GM18951 (cell line): ENCODE measurements at regions not wholly inside any gene's neighbourhood (a gene's known extent, or its start where the extent isn't known, plus 50 kb on each side); places are given as distances from the start of the nearest gene placed in this dataset.
"Not testable (repeated sequence)": the region's sequence is repeated elsewhere in the genome, so short reads cannot be mapped to it uniquely, and the experiment has no call there.

Experiments used
- in situ Hi-C: fragments of 300-500 bp; cut with MboI; formaldehyde crosslinking; loops from one replicate; pipeline ENCODE4 v1.12.0; 2022; ENCODE audit warnings: low sequenced_read_pairs, mixed read lengths, inconsistent platforms; ENCODE audit not compliant: unreplicated experiment

DNA sequence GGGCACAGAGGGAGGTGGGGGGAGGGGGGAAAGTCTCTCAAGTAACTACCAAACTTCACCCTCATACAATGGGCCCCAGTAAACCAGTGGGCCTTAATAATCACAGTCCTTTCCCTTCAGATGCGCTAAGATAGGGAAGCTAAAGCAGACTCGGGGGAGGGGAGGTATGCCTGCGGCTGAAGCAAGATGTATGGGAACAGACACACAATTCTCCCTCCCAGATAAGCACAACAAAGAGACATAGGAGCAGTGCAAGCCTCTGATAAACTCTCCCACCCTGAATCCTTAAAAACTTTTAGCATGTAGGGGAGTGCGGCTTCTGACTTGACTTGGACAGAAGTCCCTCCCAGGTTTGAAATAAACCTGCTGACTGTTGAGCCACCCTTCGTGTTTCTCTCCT, 54.7 kb downstream of the PROP1 start:
- in situ Hi-C loops = loop anchor here (10.0 kb wide), 1 partner anchor 1747 kb away; no protein-coding TSS in a partner anchor

DNA sequence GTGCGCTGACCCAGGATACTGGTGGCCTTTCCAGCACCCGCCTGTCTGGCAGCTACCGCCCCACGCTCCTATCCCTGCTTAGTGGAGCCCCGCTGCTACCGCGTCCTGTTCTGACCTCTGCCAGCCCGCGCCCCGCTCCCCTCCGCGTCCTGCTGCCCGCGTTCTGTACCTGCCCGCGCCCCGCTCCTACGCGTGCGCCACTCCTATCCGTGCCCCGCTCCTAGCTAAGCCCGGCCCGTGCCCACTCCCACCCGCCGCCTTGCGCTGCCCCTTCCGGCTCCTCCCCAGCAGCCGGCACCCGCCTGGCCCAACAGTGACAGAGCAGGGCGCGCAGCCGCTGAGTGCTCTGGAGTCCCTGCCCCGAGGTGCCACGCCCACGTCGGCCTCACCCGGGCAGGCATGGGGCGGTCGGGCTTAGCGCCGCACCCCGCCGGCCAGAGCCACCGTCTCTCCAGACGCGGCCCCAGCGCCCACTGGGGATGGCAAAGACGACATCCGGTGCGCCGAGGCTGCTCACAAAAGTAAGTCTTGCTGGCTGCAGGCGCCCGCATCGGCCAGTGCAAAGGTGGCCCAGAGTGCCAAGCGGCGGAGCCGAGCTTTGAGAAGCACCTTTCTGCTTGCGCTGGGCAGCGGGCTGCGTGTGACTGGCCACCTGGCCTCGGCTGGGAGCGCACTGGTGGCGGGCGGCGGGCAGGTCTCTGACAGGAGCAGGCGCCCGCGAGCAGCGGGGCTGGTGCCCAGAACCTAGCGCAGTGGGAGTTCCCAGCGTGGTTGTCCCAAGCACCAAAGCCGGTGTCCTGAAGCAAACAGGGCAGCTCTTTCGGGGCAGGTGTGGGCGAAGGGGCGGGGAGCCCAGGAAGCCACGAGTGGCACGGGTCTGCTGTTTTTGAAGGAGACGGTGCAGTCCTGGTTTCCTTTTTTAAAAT, 56.5 kb downstream of the PROP1 start:
- in situ Hi-C loops = loop anchor here (10.0 kb wide), 1 partner anchor 1745 kb away; no protein-coding TSS in a partner anchor

DNA sequence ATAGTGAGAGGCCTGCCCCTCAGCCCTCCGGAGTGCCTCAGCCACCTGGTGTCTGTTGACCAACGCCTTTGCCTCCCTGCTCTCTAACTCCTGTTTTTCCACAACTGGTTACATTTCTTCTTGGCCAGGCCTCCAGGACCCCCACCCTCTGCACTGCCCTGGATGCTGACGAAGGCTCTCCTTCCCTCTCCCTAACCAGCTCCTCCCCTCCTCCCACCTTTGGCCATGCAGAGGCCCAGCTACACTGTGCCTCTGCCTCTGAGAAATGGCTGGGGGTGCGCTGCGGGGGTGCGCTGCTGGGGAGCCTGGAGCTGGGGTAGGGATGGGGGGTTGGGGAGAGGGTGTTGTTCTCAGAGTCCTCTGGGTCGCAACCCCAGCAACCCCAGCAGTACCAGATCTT, 57.3 kb downstream of the PROP1 start:
- in situ Hi-C loops = not testable (repeated sequence)

DNA sequence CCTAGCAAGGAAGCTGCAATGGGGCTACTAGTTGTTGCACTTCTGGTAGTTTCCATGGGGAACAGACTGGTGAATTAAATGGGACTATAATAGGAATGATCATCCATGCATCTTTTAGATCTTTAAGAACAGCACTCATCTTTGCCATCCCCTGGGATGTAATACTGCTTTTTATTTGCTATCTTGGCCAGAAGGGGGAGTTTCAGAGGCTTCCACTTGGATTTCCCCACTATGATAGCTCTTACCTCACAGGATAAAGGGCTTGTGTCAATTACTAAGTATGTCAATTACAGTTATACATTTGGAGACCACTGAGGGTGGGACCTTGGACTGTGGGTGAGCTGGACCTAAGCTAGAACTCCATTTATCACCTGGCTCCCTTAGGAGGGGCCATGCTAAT, 61.8 kb downstream of the PROP1 start:
- in situ Hi-C loops = not testable (repeated sequence)

DNA sequence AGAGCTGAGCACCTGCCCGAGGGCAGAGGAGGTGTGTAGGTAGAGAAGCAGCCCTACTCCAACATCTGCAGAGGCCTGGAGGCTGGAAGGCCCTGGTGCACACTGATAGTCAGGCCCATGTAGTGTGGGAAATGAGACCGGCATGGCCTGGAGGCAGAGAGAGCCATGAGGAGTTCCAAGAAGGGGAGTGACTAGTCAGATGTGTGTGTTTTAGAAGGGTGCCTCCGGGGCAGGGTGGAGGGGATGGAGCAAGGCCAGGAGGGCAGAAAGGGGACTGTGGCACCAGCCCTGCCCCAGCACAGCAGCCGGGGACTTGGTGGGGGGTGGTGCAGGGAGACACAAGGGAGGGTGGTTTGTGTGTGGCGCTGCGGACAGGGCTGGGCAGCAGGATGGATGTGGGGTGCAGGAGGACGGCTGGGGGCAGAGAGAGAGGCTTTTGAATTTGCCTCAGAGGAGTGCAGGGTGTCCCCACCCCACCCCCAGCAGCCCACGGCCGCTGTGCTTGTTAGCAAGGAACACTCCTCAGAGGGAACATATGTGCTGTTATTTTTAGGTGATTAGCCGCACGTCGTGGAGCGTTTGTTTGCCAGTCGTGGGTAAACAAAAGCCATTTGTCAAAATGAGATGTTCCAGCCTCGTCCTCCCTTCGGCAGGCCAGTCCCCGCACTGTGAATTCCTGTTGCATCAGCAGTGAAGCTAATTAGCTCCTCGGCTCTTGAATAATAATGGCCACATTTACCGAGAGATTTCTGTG, 65.6 kb downstream of the PROP1 start:
- in situ Hi-C loops = not testable (repeated sequence)

DNA sequence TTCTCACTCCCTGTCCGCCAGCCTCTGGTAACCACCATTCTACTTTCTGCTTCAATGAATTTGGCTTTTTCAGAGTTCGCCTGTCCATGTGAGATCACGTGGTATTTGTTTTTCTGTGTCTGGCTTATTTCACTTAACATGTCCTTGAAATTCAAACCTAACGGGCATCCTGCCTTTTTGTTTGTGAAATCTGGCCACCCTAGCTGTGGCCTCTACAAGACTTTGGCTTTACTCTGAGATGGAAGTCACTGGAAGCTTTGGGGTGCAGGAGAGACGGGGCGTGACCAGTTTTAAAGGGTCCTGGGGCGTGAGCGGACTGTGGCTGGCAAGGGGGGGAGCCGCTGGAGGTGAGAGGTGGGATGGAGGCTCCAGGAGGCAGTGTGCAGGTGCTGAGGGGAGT, 66.4 kb downstream of the PROP1 start:
- in situ Hi-C loops = not testable (repeated sequence)

DNA sequence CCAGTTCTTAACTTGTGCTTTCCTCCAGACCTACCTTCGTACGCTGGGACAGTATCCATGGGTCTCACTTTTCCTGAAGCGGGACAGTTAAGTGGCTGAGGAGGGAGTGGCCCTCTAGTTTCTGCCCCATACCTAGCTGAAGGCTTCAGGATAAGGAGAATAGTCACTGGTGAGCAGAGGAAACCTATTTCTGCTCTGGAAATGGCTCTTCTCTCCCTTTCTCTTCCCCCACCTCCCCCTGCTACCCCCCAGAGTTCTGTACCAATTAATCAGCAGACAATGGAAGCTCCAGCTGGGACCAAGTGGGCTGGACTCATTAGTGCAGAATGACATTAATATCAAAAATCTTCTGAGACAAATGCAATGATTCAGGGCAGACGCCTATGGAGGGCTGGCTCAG, 68.5 kb downstream of the PROP1 start:
- in situ Hi-C loops = not testable (repeated sequence)

DNA sequence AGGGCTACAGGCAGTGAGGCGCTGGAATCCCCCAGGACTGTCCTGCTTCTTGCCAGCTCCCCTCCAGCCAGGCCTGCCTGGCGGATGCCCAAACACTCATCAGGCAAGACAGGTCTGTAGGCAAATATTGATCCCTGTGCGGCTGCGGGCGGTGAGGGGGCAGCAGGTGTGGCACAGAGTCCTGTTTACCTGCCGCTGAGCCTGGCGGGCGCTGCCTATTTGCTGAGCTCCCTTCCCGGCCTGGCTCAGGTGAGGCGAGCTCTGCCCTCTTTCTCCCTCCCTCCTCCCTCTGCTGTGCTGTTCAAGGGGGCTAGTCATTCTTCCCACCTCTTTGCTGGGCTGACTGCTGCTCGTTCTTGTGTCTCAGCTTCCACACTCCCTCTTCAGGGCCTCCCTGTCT, 71.5 kb downstream of the PROP1 start:
- in situ Hi-C loops = not testable (repeated sequence)

DNA sequence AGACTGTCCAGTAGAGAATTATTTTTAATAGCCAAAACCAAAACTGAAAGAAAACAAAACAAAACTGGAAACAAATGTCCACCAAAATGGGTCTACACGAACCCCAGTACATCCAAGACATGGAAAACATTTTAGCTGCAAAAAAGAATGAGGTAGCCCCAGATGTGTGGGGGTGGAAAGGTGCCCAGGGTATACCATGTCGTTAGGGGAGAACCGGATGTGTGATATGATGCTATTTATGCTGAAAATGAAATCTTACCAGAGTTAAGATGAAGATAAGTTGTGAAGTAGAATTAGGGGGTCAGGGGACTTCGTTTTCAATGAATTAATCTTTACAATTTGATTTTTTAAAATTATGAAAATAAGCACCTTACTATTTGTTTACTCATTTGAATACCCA, 72.2 kb downstream of the PROP1 start:
- in situ Hi-C loops = not testable (repeated sequence)

DNA sequence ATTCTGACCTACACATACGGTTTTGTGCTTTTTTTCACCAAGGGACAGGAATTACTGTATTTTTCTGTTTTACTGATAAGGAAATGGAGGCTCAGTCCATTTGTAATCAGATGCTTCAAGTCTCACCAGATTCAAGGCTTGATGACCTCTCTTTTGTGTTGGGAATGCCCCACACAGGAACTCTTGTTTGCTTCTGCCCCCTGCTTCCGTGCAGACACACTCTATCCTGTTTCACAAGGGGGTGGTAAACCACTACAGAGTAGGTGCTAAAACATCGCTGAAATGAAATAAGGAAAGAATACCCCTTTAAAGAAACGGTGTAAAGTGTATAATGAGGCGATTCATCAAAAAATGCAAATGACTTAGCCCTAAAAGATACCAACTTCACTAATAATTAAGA, 72.9 kb downstream of the PROP1 start:
- in situ Hi-C loops = not testable (repeated sequence)

DNA sequence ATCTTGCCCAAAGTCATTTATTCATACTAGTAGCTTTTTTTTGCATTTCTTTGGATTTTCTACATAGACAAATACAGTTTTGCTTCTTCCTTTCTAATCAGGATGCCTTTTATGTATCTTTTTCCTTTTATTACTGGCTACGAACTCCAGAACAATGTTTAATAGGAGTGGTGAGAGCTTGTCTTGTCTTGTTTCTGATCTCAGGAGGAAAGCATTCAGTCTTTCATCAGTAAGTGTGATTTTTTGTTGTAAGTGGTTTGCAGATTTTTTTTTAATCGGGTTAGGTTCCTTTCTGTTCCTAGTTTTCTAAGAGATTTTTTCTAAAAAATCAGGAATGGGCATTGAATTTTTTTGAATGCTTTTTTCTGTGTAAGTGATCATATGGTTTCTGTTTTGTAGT, 86.8 kb downstream of the PROP1 start:
- in situ Hi-C loops = not testable (repeated sequence)

DNA sequence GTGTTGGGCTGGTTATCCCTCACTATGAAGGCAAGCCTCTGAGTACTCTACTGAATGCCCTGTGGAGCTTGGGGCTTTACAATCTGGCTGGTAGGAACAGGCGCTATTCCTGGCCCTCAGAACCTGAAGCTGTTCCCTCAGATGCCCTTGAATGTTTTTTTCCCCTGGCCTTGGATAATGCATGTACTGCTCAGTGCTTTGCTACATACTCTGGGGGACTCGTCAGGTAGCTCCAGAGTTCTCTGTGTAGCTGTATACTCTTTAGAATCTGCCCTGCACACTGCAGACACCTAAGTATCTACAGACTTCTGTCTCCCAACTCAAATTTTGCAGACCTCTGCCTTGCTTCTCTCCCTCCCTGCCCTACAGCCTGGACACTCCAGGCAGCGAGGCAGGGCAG, 93.2 kb downstream of the PROP1 start:
- in situ Hi-C loops = not testable (repeated sequence)

DNA sequence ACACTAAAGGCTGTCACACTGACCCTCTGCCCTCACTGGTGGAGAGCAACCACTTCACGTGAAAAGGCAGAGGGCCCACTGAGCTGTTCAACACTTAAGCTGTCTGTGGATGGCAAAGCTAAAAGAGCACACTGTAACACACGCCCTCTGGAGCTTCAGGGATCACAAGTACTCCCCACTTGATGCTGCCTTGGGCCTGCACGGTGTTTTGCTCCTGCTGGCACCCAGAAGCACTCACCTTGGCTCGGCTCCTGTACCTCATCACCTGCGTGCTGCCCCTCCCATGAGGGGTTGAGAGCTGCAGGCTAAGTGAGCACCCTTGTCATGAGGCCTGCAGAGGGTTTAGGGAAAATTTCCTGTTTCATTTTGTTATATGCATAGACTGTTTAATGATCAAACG, 96.0 kb downstream of the PROP1 start:
- in situ Hi-C loops = not testable (repeated sequence)

DNA sequence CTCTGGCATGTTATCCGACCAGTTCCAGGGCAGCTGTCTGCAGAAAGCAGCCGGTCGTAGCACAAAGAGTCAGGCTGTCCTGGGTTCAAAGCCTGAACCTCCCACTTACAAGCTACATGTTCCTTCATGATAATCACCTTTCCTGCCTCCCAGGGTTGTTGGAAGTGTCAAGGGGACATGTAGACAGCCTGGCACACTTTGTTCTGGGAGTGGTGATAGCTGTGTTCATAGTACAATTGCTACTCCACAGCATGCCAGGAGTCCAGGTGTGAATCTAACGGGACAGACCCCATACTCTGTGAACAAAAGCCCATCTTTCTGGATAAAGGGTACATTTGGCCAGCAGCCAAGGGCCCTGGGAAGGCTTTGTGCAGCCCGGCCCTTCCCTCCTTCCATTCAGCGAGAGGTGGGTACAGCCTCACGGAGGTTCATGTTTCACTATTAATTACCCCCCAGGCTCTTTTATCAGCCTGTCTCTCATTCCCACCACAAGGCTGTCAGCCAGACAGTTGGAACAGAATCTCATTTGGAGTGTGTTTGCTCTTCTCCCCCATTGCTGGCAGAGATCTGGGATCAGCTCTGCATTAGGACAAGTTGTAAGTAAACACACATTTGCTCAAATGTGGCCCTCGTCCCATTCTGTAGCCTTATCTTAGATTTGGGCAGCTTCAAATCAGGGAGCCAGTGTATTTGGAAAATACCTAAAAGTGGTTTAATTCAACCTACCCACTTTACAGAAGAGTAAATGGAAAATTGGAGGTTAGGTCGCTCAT, 101.2 kb downstream of the PROP1 start:
- in situ Hi-C loops = not testable (repeated sequence)

DNA sequence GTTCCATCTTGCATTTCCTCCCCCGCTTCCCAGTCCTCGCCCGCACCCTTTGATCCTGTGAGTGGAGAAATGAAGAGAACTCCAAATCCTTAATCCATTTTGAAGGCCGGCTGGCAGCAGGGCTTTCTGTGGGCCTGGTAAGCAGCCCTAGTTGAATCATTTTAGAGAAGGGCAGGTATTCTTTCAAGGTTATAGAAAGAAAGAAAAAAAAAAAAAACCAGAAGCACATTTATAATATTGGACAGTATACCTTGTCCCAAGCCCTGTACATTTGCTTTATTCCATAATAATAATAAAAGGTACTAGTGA, 103.7 kb downstream of the PROP1 start:
- in situ Hi-C loops = not testable (repeated sequence)

DNA sequence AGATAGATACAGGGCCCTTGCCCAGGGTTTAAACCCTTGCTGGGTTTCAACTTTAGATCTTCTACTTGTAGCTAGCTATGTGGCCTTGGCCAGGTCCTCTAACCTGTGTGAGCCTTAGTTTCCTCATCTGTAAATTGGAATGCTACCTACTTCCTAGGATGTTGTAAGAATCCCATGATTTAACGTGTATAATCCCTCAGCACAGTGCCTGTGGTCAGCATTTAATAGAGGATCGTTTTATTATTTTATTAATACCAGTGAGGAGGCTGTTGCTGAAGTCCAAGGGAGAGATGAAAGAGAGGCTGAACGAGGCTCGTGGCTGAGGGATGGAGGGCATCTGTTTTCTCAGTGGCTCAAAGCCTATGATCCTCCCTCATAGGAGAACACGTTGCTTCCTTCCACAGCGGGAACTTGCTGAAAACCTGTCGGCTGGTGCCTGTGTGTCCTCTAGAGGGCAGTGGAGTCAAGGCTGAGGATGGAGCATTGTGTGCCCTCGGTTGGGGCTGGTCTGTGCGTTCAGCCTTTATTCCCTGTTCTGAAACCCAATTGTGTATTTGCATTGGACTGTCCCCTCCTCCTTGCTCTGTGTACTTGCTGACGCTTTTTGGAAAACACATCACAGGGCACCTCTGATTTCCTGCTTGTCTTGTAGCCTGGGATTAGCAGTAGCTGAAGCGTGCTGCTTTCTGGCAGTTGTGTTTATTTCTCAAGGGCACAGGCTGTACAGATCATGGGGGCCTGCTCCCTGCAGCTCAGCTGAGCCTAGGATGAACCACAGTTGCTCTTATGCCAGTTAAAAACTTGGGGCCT, 104.3 kb downstream of the PROP1 start:
- in situ Hi-C loops = not testable (repeated sequence)

DNA sequence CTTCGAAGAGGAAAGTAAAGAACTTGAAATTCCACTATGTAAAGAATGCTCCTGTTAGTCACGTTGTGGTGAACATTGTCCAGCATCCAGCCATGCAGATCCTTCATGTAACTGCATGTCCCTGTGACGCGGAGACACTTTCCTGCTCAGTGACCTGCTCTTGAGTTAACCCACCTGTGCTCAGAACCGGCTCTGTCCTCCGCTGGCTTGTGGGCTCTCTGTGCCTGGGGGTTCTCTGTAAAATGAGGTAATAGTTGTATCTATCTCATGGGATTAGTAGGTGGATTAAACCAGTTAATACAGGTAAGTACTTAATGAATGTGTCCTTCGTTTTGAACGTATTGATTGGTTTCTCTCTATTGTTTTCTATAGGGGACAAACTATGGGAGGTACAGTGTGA, 100.6 kb upstream of the FAM153A start:
- in situ Hi-C loops = not testable (repeated sequence)

DNA sequence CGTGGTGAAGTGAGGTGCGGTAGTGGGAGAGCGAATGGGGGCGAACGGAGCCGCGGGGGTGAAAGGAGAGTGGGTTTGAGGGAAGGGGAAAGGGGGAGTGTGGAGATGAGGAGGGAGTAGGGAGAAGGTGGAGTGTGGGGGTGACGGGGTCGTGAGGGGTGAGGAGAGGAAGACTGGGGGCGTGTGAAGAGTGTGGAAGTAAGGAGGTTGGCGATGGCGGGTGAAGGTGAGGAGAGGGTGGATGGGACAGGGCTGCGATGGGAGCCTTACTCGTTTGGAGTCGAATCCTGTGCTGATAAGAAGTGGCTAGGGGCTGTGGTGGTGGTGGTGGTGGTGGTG, 93.2 kb upstream of the FAM153A start:
- in situ Hi-C loops = not testable (repeated sequence)

DNA sequence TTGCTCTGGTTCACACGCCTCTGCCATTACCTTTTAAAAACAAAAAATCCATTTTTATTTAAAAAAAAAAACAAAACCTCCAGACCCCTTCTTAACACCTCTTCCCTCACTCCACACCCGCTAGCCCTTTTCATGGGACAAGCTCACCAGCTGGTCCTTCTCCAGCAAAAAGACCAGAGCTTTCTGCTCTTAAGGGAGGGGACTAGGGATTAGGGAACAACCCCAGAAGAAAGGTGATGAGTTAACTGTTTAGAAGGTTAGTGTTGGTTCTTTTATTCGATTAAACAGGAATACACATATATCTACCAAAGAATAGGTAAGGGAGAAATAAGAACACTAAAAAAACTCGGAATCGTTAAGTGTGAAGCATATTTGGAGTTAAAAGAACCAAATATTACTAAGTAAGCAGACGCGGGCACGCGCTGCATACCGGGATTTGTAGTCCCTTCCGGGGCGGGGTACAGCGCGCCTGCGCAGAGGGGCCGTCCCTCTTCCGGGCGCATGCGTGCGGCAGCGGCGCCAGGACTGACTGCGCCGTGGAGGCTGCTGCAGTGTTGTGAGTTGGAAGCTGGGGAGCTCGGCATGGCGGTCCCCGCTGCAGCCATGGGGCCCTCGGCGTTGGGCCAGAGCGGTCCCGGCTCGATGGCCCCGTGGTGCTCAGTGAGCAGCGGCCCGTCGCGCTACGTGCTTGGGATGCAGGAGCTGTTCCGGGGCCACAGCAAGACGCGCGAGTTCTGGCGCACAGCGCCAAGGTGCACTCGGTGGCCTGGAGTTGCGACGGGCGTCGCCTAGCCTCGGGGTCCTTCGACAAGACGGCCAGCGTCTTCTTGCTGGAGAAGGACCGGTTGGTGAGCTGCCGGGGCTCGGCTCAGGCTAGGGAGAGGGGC, 92.6 kb upstream of the FAM153A start:
- in situ Hi-C loops = not testable (repeated sequence)
